ENCODE measurements at regions not wholly inside any gene's neighbourhood (a gene's known extent, or its start where the extent isn't known, plus 50 kb on each side); places are given as distances from the start of the nearest gene placed in this dataset.

DNA sequence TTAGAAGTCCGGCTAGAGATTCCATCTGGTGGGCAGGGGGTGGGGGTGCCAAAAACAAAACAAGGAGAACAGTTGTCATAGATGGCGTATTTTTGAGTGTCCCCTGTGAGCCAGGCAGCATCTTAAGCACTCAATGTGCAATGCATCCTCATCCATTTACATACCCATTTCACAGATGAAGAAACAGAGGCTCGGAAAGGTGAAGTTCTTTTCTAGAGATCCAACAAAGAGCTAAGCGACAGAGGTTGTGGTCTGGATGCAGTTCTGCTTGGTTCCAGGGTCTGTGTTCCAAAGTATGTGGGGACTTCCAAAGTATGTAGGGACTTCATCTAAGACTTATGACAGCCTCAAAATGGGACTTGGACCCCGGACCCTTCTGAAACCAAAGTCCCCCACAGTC lies 277.8 kb downstream of the MN1 start:
- intact Hi-C loops (cut with micrococcal nuclease): no loop called here
- Mint-ChIP-seq H3K27me3 (ENCODE audit: insufficient read depth, unreplicated experiment) (no peaks in the 10 kb centered on the region), H3K4me3 (ENCODE audit: unreplicated experiment) (no peak overlapping the region), H3K4me1 (ENCODE audit: insufficient read depth, unreplicated experiment) (no peaks in the 10 kb centered on the region), H3K27ac (ENCODE audit: low read depth, unreplicated experiment) (no peak overlapping the region), H3K9me3 (ENCODE audit: unreplicated experiment) (peaks cover 2% of the 10 kb centered on the region), H3K36me3 (ENCODE audit: insufficient read depth, unreplicated experiment) (no peaks in the 10 kb centered on the region)
- BruUV-seq (replicated peaks): no TSS peak
- DNase-seq (ENCODE audit: unreplicated experiment): no peak
- POLR2A ChIA-PET: no interaction called here
- CTCF ChIA-PET: interaction anchor here (0.6 kb wide), 1 partner anchor 827 kb away, joined by 3 read pairs; no protein-coding TSS in a partner anchor
- TF ChIP-seq, protein P1, sequence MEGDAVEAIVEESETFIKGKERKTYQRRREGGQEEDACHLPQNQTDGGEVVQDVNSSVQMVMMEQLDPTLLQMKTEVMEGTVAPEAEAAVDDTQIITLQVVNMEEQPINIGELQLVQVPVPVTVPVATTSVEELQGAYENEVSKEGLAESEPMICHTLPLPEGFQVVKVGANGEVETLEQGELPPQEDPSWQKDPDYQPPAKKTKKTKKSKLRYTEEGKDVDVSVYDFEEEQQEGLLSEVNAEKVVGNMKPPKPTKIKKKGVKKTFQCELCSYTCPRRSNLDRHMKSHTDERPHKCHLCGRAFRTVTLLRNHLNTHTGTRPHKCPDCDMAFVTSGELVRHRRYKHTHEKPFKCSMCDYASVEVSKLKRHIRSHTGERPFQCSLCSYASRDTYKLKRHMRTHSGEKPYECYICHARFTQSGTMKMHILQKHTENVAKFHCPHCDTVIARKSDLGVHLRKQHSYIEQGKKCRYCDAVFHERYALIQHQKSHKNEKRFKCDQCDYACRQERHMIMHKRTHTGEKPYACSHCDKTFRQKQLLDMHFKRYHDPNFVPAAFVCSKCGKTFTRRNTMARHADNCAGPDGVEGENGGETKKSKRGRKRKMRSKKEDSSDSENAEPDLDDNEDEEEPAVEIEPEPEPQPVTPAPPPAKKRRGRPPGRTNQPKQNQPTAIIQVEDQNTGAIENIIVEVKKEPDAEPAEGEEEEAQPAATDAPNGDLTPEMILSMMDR (IDR thresholded peaks at IDR 0.05; ENCODE audit: unreplicated experiment): no peak

DNA sequence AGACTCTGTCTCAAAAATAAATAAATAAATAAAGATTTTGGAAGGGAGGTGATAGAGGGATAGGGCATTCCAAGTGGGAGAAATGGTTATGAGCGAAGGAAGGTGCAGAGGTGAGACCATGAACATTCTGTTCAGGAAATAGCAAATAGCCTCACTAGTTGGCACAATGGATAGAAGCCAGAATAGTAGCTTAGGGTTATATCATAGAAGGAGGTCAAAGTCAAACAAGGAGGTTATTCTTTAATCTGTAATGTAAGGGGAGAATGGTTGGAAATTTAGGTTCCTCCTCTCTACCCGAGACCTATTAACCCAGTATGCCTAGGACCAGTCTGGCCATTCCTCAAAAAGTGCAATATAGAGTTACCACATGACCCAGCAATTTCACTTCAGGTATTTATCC lies 275.8 kb downstream of the MN1 start:
- POLR2A ChIA-PET: no interaction called here
- H3K27me3 Mint-ChIP-seq (ENCODE audit: insufficient read depth, unreplicated experiment): no peaks in the 10 kb centered on the region

DNA sequence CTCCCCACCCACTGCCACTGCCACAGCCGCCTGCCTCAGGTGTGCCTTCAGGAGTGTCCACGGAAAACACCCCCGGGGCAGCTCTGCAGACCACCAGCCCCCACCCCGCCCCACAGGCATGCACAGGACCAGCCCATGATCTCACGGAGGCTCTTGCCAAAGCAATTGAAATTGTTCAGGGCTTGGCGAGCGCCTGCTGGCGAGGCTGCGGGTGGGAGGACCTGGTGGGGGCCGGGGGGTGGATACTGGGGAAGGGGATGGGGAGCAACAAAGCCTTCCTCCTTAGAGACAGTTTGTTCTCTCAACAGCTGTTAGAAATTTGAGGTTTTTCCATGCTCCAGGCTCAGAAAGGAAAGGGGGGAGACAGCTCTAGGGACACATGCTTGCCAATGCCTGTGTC lies 274.7 kb downstream of the MN1 start:
- H3K4me3 Mint-ChIP-seq (ENCODE audit: unreplicated experiment): no peak overlapping the region
- H3K27me3 Mint-ChIP-seq (ENCODE audit: insufficient read depth, unreplicated experiment): no peaks in the 10 kb centered on the region
- CTCF ChIA-PET: interaction anchor here (0.6 kb wide), 1 partner anchor 139 kb away, joined by 4 read pairs; no protein-coding TSS in a partner anchor
- peaks cover 7% of the 10 kb centered on the region for H3K9me3 Mint-ChIP-seq (ENCODE audit: unreplicated experiment)
- H3K36me3 Mint-ChIP-seq (ENCODE audit: insufficient read depth, unreplicated experiment): no peaks in the 10 kb centered on the region
- POLR2A ChIA-PET: interaction anchor here (0.7 kb wide), 1 partner anchor 41 kb away, joined by 3 read pairs; no protein-coding TSS in a partner anchor
- TF ChIP-seq, protein P1 (IDR thresholded peaks at IDR 0.05; ENCODE audit: unreplicated experiment): no peak
- peaks cover 3% of the 10 kb centered on the region for H3K4me1 Mint-ChIP-seq (ENCODE audit: insufficient read depth, unreplicated experiment)
- no peak overlapping the region for H3K27ac Mint-ChIP-seq (ENCODE audit: low read depth, unreplicated experiment)
- DNase-seq (ENCODE audit: unreplicated experiment): no peak
- intact Hi-C loops (cut with micrococcal nuclease): no loop called here
- BruUV-seq (replicated peaks): no TSS peak

More for the DNA sequence above, 275.8 kb downstream of the MN1 start:
- H3K4me1 Mint-ChIP-seq (ENCODE audit: insufficient read depth, unreplicated experiment): no peaks in the 10 kb centered on the region
- intact Hi-C loops (cut with micrococcal nuclease): no loop called here
- BruUV-seq (replicated peaks): no TSS peak
- DNase-seq (ENCODE audit: unreplicated experiment): no peak
- H3K9me3 Mint-ChIP-seq (ENCODE audit: unreplicated experiment): peaks cover 7% of the 10 kb centered on the region
- H3K4me3 Mint-ChIP-seq (ENCODE audit: unreplicated experiment): no peak overlapping the region
- TF ChIP-seq, protein P1 (IDR thresholded peaks at IDR 0.05; ENCODE audit: unreplicated experiment): no peak
- H3K36me3 Mint-ChIP-seq (ENCODE audit: insufficient read depth, unreplicated experiment): no peaks in the 10 kb centered on the region
- CTCF ChIA-PET: no interaction called here
- H3K27ac Mint-ChIP-seq (ENCODE audit: low read depth, unreplicated experiment): no peak overlapping the region

DNA sequence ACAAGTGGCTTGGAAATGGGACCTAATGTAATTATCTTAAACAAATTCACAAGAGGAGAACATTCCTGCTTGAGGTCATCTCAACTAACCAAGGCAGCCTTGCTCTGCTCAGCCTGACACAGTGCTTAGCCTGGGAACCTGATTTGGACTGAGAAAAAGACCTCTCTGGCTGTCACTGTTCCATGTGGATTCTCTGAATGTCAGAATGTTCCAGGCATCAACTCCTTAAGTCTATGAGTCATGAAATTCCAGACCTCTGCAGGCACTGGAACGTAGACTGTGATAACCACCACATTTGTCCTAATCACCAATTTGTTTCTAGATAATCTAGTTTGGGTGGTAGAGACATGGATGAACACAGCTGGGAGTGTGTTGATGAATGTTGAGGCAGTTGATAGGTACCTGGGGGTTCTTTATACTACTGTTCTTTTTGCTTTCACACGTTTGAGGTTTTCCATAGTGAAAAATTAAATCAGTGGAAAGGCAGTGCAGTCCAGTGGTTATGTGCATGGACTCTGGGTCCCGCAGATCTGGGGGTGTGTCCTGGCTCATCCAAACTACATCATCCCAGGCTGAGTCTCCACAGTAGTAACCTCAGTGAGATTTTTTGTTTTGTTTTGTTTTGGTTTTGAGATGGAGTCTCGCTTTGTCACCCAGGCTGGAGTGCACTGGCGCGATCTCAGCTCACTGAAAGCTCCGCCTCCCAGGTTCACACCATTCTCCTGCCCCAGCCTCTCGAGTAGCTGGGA lies 269.6 kb downstream of the MN1 start:
- Mint-ChIP-seq H3K9me3 (ENCODE audit: unreplicated experiment) (peaks cover 7% of the 10 kb centered on the region), H3K4me1 (ENCODE audit: insufficient read depth, unreplicated experiment) (peaks cover 6% of the 10 kb centered on the region), H3K36me3 (ENCODE audit: insufficient read depth, unreplicated experiment) (no peaks in the 10 kb centered on the region), H3K4me3 (ENCODE audit: unreplicated experiment) (no peak overlapping the region), H3K27ac (ENCODE audit: low read depth, unreplicated experiment) (no peak overlapping the region), H3K27me3 (ENCODE audit: insufficient read depth, unreplicated experiment) (no peaks in the 10 kb centered on the region)
- BruUV-seq (replicated peaks): no TSS peak
- peak; percentile 33 for DNase-seq (ENCODE audit: unreplicated experiment)
- ChIA-PET CTCF (interaction anchor here (0.6 kb wide), 1 partner anchor 1622 kb away, joined by 3 read pairs; no protein-coding TSS in a partner anchor), POLR2A (no interaction called here)
- intact Hi-C loops (cut with micrococcal nuclease): no loop called here
- TF ChIP-seq, protein P1 (IDR thresholded peaks at IDR 0.05; ENCODE audit: unreplicated experiment): no peak
